Smooth muscle cell (in vitro differentiated cells): ENCODE measurements at regions not wholly inside any gene's neighbourhood (a gene's known extent, or its start where the extent isn't known, plus 50 kb on each side); places are given as distances from the start of the nearest gene placed in this dataset.
A peak's percentile ranks its signal among the peaks of the same experiment; 100 is the strongest.

ENCODE experiments used
- DNase-seq: peaks from one replicate; lab custom pipeline; 2025; ENCODE audit not compliant: unreplicated experiment; lab: John Stamatoyannopoulos, UW
- H2AFZ ChIP-seq: fragments of 200-600 bp; sonication (generic); 2 replicates; pipeline ENCODE4 v1.6.0; 2016; ENCODE audit warnings: antibody characterized with exemption, low read depth, mild to moderate bottlenecking
- H3F3A ChIP-seq: fragments of 200-600 bp; sonication (generic); 2 replicates; pipeline ENCODE4 v1.6.0; 2017; ENCODE audit warnings: antibody characterized with exemption, low read depth
- H3K27ac ChIP-seq: fragments of 200-600 bp; sonication (generic); 2 replicates; pipeline ENCODE4 v1.5.1; 2016; ENCODE audit warnings: low read depth, mild to moderate bottlenecking
- H3K27me3 ChIP-seq: fragments of 200-600 bp; sonication (generic); 2 replicates; pipeline ENCODE4 v1.6.1; 2016; ENCODE audit warnings: low read depth, mild to moderate bottlenecking
- H3K36me3 ChIP-seq: fragments of 200-600 bp; sonication (generic); 2 replicates; pipeline ENCODE4 v1.5.1; 2016; ENCODE audit warnings: low read depth
- H3K4me1 ChIP-seq: fragments of 200-600 bp; sonication (generic); 2 replicates; pipeline ENCODE4 v1.5.1; 2016; ENCODE audit warnings: low read depth
- H3K4me2 ChIP-seq: fragments of 200-600 bp; sonication (generic); 2 replicates; pipeline ENCODE4 v1.6.0; 2016; ENCODE audit warnings: mild to moderate bottlenecking
- H3K4me3 ChIP-seq: fragments of 200-600 bp; sonication (generic); 2 replicates; pipeline ENCODE4 v1.5.1; 2016; ENCODE audit warnings: mild to moderate bottlenecking
- H3K79me2 ChIP-seq: fragments of 200-600 bp; sonication (generic); 2 replicates; pipeline ENCODE4 v1.6.0; 2016; ENCODE audit warnings: low read depth, mild to moderate bottlenecking
- H3K9ac ChIP-seq: fragments of 200-600 bp; sonication (generic); 2 replicates; pipeline ENCODE4 v1.6.0; 2016; ENCODE audit warnings: low read depth
- H3K9me3 ChIP-seq: fragments of 200-600 bp; sonication (generic); replicated peaks from 2 replicates; pipeline ENCODE4 v1.5.1; 2016; ENCODE audit warnings: low read depth
- H4K20me1 ChIP-seq: fragments of 200-600 bp; sonication (generic); 2 replicates; pipeline ENCODE4 v1.6.0; 2016; ENCODE audit warnings: low read depth
- CTCF ChIP-seq: fragments of 200-600 bp; sonication (generic); IDR thresholded peaks from 2 replicates; pipeline ENCODE4 v1.5.1; 2017; ENCODE audit warnings: borderline replicate concordance, mild to moderate bottlenecking, antibody characterized with exemption; ENCODE audit not compliant: insufficient read depth, poor library complexity, severe bottlenecking
- WGBS: methylation state at CpG from one replicate; pipeline ENCODE4 v1.1.7; 2016; ENCODE audit warnings: low lambda C conversion rate; 5-methylcytosine and 5-hydroxymethylcytosine counted together

- Histone ChIP-seq H3K27ac (peak overlapping the region; percentile 94), H3K79me2 (no peaks in the 10 kb centered on the region), H3F3A (peaks cover 28% of the 10 kb centered on the region), H3K4me2 (peak overlapping the region; percentile 41), H3K4me1 (peaks cover 28% of the 10 kb centered on the region), H2AFZ (no peak overlapping the region), H3K9ac (no peak overlapping the region), H3K36me3 (no peaks in the 10 kb centered on the region), H3K27me3 (no peaks in the 10 kb centered on the region), H3K4me3 (no peak overlapping the region), H4K20me1 (no peaks in the 10 kb centered on the region), H3K9me3 (no peaks in the 10 kb centered on the region)
- DNase-seq, result no peak
- WGBS, result 68% methylated on average over 4 of the region's 4 CpGs
- TF ChIP-seq CTCF, result no peak
These were observed 74.7 kb downstream of the MRPL14 start for GRCh38 chr6:44052419-44053023.

- Histone ChIP-seq H3K27ac (peak overlapping the region; percentile 64), H3K4me3 (no peak overlapping the region), H3K27me3 (no peaks in the 10 kb centered on the region), H3K9me3 (no peaks in the 10 kb centered on the region), H3K4me2 (peak overlapping the region; percentile 57), H4K20me1 (no peaks in the 10 kb centered on the region), H3K79me2 (no peaks in the 10 kb centered on the region), H3F3A (peaks cover 23% of the 10 kb centered on the region), H2AFZ (no peak overlapping the region), H3K4me1 (peaks cover 28% of the 10 kb centered on the region), H3K9ac (no peak overlapping the region), H3K36me3 (no peaks in the 10 kb centered on the region)
- no peak for DNase-seq
- TF ChIP-seq CTCF, result no peak
- 19% methylated on average over 3 of the region's 3 CpGs for WGBS
These were observed 75.7 kb downstream of the MRPL14 start for GRCh38 chr6:44051515-44051914.

DNA sequence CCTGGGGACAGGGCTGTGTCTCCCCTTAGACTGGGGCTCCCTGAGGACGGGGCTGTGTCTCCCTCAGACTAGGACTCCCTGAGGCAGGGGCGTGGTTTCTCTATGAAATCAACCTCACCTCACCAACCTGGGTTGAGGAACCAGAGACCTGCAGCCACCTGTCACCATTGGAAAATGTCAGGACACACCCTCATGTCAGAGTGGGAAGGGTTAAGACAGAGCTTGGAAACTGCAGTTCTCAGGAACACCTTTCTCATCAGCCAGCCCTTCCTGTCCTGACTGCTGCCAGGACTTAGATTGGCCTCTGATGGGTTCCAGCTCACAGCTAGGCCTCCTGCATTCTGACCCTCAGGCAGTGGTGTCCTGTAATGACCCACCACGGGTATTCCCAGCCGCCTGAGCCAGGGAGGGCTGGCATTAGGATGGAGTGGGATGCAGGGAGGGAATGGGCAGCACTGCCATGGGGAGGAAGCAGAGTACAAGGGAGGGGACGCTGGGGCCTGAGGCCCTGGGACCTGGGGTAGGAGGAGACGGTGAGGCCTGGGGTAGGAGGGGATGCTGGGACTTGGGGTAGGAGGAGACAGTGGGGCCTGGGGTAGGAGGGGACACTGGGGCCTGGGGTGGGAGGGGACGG is 76.3 kb downstream of the MRPL14 start:
- Histone ChIP-seq H4K20me1 (no peaks in the 10 kb centered on the region), H3K79me2 (no peaks in the 10 kb centered on the region), H3K27me3 (no peaks in the 10 kb centered on the region), H3K9ac (no peak overlapping the region), H3K4me2 (peak overlapping the region; percentile 57), H3F3A (peaks cover 23% of the 10 kb centered on the region), H3K36me3 (no peaks in the 10 kb centered on the region), H3K4me1 (peaks cover 28% of the 10 kb centered on the region), H3K4me3 (no peak overlapping the region), H3K27ac (peak overlapping the region; percentile 64), H2AFZ (no peak overlapping the region), H3K9me3 (no peaks in the 10 kb centered on the region)
- TF ChIP-seq CTCF, result no peak
- WGBS, result 43% methylated on average over 6 of the region's 7 CpGs
- DNase-seq, result no peak
